Eye (tissue), 1 donor: ENCODE measurements at regions not wholly inside any gene's neighbourhood (a gene's known extent, or its start where the extent isn't known, plus 50 kb on each side); places are given as distances from the start of the nearest gene placed in this dataset.

Experiments
- DNase-seq: peaks from one replicate; pipeline ENCODE4 v3.0.0-alpha.2; 2015

DNA sequence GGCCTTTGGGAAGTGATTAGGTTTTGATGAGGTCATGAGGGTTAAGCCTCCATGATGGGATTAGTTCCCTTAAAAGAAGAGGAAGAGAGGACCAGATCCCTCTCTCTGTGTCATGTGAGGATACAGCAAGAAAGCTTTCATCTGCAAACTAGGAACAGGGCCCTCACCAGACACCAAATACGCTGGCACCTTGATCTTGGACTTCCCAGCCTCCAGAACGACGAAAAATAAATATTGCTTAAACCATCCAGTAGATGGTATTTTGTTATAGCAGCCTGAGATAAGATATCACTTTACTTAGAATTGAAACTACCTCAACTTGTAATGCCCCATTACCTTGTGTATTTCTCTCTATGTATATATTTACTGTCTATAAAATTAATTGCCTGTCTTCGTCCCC is 65.4 kb upstream of the NNAT start:
- no peak for DNase-seq

DNA sequence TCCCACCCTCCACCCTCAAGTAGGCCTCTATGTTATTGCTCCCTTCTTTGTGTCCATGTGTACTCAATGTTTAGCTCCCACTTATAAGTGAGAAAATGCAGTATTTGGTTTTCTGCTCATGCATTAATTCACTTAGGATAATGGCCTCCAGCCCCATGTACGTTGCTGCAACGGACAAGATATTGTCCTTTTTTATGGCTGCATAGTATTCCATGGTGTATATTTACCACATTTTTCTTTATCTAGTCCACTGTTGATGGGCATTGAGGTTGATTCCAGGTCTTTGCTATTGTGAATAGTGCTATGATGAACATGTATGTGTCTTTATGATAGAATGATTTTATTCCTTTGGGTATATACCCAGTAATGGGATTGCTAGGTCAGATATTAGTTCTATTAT is 64.1 kb upstream of the NNAT start:
- DNase-seq = no peak

DNA sequence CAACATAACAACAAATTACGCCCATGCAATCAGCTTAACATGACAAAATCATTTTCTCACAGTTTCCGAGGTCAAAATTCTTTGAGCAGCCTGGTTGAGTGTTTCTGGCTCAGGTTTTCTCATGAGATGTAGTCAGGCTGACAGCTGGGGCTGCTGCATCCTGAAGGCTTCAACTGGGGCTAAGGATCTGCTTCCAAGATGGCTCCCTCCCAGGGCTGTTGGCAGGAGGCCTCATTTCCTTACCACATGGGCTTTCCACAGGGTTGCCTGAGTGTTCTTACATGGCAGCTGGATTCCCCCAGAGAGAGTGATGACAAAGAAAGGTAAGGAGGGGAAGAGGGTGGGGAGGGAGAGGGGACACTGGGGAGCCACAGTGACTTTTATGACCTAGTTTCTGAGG is 63.1 kb upstream of the NNAT start:
- DNase-seq = no peak

DNA sequence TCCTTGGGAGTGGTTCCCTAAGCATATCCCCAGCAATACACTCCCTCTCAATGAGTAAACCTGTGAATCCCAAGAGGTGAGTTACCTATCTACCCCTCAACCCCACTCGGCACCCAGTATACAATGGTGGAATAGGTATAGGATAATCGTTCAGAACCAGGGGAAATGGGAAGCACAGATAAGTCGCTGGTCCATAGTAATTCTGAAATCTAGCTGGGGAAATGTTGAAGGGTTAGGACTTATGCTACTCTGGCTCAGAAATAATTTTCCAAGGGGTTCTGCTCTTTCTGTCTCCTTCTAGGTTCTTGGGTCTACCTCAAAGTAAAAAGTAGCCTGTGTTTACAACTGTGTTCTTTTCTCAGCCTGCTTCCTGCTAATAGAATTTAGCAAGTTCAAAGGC is 62.3 kb upstream of the NNAT start:
- DNase-seq = no peak

DNA sequence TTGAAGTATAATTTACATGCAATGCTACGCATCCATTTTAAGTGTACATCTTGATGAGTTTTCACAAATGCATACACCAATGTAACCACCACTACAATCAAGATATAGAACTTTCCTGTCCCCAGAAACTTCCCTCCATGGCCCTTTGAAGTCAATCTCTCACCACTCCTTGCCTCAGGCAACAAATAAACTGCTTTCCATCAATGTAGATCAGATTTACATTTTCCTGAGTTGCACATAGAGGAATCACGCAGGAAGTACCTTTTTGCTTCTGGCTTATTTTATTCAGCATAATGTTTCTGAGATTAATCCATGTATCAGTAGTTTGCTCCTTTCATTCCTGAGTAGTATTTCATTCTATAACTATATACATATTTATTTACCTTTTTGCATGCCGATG is 59.6 kb upstream of the NNAT start:
- no peak for DNase-seq

DNA sequence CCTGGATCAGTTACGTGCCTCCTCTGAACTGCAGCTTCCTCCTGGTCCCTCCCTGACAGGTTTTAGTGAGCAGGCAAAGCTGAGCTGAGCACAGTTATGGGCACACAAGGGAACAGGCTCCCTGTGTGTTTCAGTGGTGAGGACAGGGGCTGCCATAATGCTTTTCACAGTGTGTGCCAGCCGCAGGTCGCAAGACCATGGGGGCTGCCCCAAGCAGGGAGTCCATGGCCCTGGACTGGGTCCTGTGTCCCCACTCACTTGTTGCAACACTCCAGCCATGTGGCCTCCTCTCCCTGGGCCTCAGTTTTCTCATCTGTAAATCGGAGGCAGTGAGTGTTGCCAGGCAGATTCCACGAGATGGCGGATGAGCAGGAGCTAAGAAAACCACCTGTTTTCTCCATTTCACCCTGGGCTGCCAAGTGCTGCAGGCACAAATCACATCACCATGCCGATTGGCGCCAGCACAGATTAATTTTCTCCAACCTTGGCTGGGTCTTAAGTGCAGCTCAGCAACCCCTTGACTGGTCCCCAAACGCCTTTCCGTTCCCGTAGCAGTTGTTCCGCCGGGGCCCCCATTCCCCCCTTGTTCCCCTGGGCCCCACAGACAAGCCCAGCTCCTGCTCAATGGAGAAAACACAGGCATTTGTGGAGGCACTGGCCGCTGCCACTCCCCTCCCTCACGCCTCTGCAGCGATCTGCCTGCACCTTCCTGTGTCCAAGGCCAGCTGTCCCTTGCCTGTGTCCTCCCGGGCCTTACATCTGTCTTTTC is 57.1 kb upstream of the NNAT start:
- peak; percentile 26 for DNase-seq

DNA sequence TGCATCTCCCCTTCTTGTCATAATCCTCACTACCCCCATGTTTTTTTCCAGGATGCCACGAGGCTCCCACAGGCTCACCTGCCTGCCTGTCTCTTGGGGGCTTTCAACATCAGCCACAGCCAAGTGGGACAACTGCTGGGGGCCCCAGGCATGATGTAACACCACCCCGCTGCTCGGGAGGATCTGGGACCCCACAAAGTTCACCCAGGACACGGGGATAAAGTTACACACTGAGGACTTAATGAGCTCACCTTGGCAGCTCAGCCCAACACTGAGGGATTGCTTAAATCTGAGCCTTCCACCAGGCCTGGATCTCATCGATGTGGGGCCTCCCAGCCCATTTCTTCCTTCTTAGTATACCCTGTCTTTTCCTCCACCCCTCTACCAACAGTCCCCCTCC is 56.4 kb upstream of the NNAT start:
- DNase-seq = no peak
